PC-9 (cell line): ENCODE measurements at regions not wholly inside any gene's neighbourhood (a gene's known extent, or its start where the extent isn't known, plus 50 kb on each side); places are given as distances from the start of the nearest gene placed in this dataset.

Source experiments
- BruUV-seq: library from RNA; stranded (reverse); fragments of 400-500 nt; replicated peaks from 2 replicates; lab custom pipeline; 2021; lab: Mats Ljungman, UMichigan
- CTCF ChIA-PET: fragments of 300-600 bp; sonication (Branson Sonifier 250); formaldehyde crosslinking; loops from one replicate; lab custom pipeline; 2022; ENCODE audit warnings: antibody characterized with exemption; lab: Charles Lee
- POLR2A ChIA-PET: fragments of 300-600 bp; sonication (Branson Sonifier 250); formaldehyde crosslinking; loops from one replicate; lab custom pipeline; 2022; ENCODE audit warnings: antibody characterized with exemption; ENCODE audit not compliant: unreplicated experiment; lab: Charles Lee
- DNase-seq, 2 experiments: peaks; one replicate each; pipeline versions ENCODE4 v3.0.0 to v3.0.0-alpha.2; 2015 to 2022; ENCODE audit warnings: mixed read lengths in 1 of 2
- H2AFZ ChIP-seq: fragments of 200-600 bp; sonication (generic); 2 replicates; pipeline ENCODE4 v1.8.1; 2017; ENCODE audit warnings: antibody characterized with exemption
- H3F3A ChIP-seq: fragments of 200-600 bp; sonication (generic); 2 replicates; pipeline ENCODE4 v1.8.1; 2017; ENCODE audit warnings: antibody characterized with exemption, mild to moderate bottlenecking, low read depth; ENCODE audit not compliant: insufficient read depth
- H3K27ac ChIP-seq: fragments of 200-600 bp; sonication (generic); 2 replicates; pipeline ENCODE4 v1.6.1; 2016; ENCODE audit warnings: mixed run types
- H3K27me3 ChIP-seq: fragments of 200-600 bp; sonication (generic); 2 replicates; pipeline ENCODE4 v1.6.1; 2016; ENCODE audit warnings: low read depth, mixed run types; ENCODE audit not compliant: insufficient read depth
- H3K36me3 ChIP-seq: fragments of 200-600 bp; sonication (generic); 2 replicates; pipeline ENCODE4 v1.6.1; 2016; ENCODE audit warnings: low read depth, mixed run types
- H3K4me1 ChIP-seq: fragments of 200-600 bp; sonication (generic); replicated peaks from 2 replicates; pipeline ENCODE4 v1.6.1; 2016; ENCODE audit warnings: mixed run types; ENCODE audit not compliant: insufficient read depth
- H3K4me2 ChIP-seq: fragments of 200-600 bp; sonication (generic); 2 replicates; pipeline ENCODE4 v1.6.1; 2017; ENCODE audit warnings: mixed run types
- H3K4me3 ChIP-seq: fragments of 200-600 bp; sonication (generic); 2 replicates; pipeline ENCODE4 v1.6.1; 2016; ENCODE audit warnings: mixed run types
- H3K79me2 ChIP-seq: fragments of 200-600 bp; sonication (generic); 2 replicates; pipeline ENCODE4 v1.6.1; 2017; ENCODE audit warnings: low read depth, mixed run types
- H3K9me2 ChIP-seq: fragments of 200-600 bp; sonication (generic); 2 replicates; pipeline ENCODE4 v1.8.1; 2017; ENCODE audit warnings: mild to moderate bottlenecking; ENCODE audit not compliant: insufficient read depth
- H3K9me3 ChIP-seq: fragments of 200-600 bp; sonication (generic); 2 replicates; pipeline ENCODE4 v1.8.1; 2016; ENCODE audit warnings: low read depth; ENCODE audit not compliant: insufficient read depth
- H4K20me1 ChIP-seq: fragments of 200-600 bp; sonication (generic); 2 replicates; pipeline ENCODE4 v1.8.1; 2017; ENCODE audit not compliant: insufficient read depth
- CTCF ChIP-seq: fragments of 200-600 bp; sonication (generic); conservative IDR thresholded peaks from 2 replicates; pipeline ENCODE4 v1.6.1; 2017; ENCODE audit warnings: mixed run types, antibody characterized with exemption, mild to moderate bottlenecking, moderate library complexity
- EZH2 ChIP-seq: fragments of 200-600 bp; sonication (generic); IDR thresholded peaks from 2 replicates; pipeline ENCODE4 v1.8.0; 2017; ENCODE audit warnings: antibody characterized with exemption, low read depth
- intact Hi-C: fragments of 100-400 bp; cut with micrococcal nuclease; formaldehyde crosslinking; loops from one replicate; pipeline ENCODE4 v1.10.0; 2022; ENCODE audit not compliant: unreplicated experiment

GRCh38 chr20:57023997-57024396, 242.4 kb downstream of the BMP7 start:
- Histone ChIP-seq H3K27me3 (no peaks in the 10 kb centered on the region; the same call in 1 of the 2 replicates), H3F3A (no peaks in the 10 kb centered on the region), H3K27ac (no peak overlapping the region), H4K20me1 (no peaks in the 10 kb centered on the region), H3K4me1 (no peaks in the 10 kb centered on the region), H3K4me3 (no peak overlapping the region), H3K9me2 (no peaks in the 10 kb centered on the region; the same call in 1 of the 2 replicates), H3K9me3 (no peaks in the 10 kb centered on the region), H3K36me3 (no peaks in the 10 kb centered on the region), H3K4me2 (no peak overlapping the region), H2AFZ (no peak overlapping the region), H3K79me2 (no peaks in the 10 kb centered on the region)
- no peak for DNase-seq
- BruUV-seq, result no TSS peak
- ChIA-PET POLR2A (no interaction called here), CTCF (no interaction called here)
- intact Hi-C loops, result no loop called here
- TF ChIP-seq EZH2 (no peak), CTCF (no peak)

- H3K9me3 ChIP-seq, result no peaks in the 10 kb centered on the region
- no peak overlapping the region for H3K4me3 ChIP-seq
- intact Hi-C loops, result no loop called here
- no peaks in the 10 kb centered on the region for H3K79me2 ChIP-seq
- H3K36me3 ChIP-seq, result no peaks in the 10 kb centered on the region
- H2AFZ ChIP-seq, result no peak overlapping the region
- no peak overlapping the region for H3K4me2 ChIP-seq
- no TSS peak for BruUV-seq
- no peaks in the 10 kb centered on the region; the same call in 1 of the 2 replicates for H3K9me2 ChIP-seq
- H3K27ac ChIP-seq, result no peak overlapping the region
- no peak for TF ChIP-seq EZH2
- no peak for TF ChIP-seq CTCF
- no peaks in the 10 kb centered on the region for H3K4me1 ChIP-seq
- no peaks in the 10 kb centered on the region; the same call in 1 of the 2 replicates for H3K27me3 ChIP-seq
- no peak for DNase-seq
- ChIA-PET CTCF (interaction anchor here (0.6 kb wide), 1 partner anchor 62 kb away, joined by 4 read pairs; no protein-coding TSS in a partner anchor), POLR2A (no interaction called here)
- H4K20me1 ChIP-seq, result no peaks in the 10 kb centered on the region
- H3F3A ChIP-seq, result no peaks in the 10 kb centered on the region
These were observed 241.6 kb downstream of the BMP7 start for GRCh38 chr20:57024849-57025248.

GRCh38 chr20:57025261-57025660, 241.2 kb downstream of the BMP7 start:
- CTCF ChIA-PET, result interaction anchor here (0.6 kb wide), 1 partner anchor 62 kb away, joined by 4 read pairs; no protein-coding TSS in a partner anchor
- intact Hi-C loops, result no loop called here

More at GRCh38 chr20:57025261-57025660, 241.2 kb downstream of the BMP7 start:
- H2AFZ ChIP-seq, result no peak overlapping the region
- no peaks in the 10 kb centered on the region for H3K9me3 ChIP-seq
- no peak overlapping the region for H3K4me2 ChIP-seq
- H3K27me3 ChIP-seq, result no peaks in the 10 kb centered on the region; the same call in 1 of the 2 replicates
- H3K4me1 ChIP-seq, result peaks cover 3% of the 10 kb centered on the region; the same call in 1 of the 2 replicates
- no peaks in the 10 kb centered on the region for H3F3A ChIP-seq
- H4K20me1 ChIP-seq, result no peaks in the 10 kb centered on the region
- no peak overlapping the region for H3K4me3 ChIP-seq
- H3K27ac ChIP-seq, result no peak overlapping the region
- no peaks in the 10 kb centered on the region for H3K79me2 ChIP-seq
- BruUV-seq, result no TSS peak
- no peak for DNase-seq
- TF ChIP-seq EZH2 (no peak), CTCF (no peak)
- H3K9me2 ChIP-seq, result no peaks in the 10 kb centered on the region; the same call in 1 of the 2 replicates
- H3K36me3 ChIP-seq, result no peaks in the 10 kb centered on the region
- POLR2A ChIA-PET, result interaction anchor here (0.6 kb wide), 1 partner anchor 396 kb away, joined by 6 read pairs; the partner anchor contains the start of gene TFAP2C
